Mucosa of descending colon (tissue), 3 donors: ENCODE measurements at regions not wholly inside any gene's neighbourhood (a gene's known extent, or its start where the extent isn't known, plus 50 kb on each side); places are given as distances from the start of the nearest gene placed in this dataset.

Source experiments
- ATAC-seq: fragments of 200-7000 bp; cut with Tn5 transposase; one replicate; pipeline ENCODE4 v1.9.1; 2020; ENCODE audit warnings: mild to moderate bottlenecking, moderate library complexity
- DNase-seq, 3 donors: peaks; one replicate each; pipeline ENCODE4 v3.0.0-alpha.2; 2020
- H3K36me3 ChIP-seq: fragments of 200-600 bp; one replicate; pipeline ENCODE4 v1.8.0; 2021; ENCODE audit warnings: low read depth, mild to moderate bottlenecking
- H3K4me1 ChIP-seq: fragments of 200-600 bp; one replicate; pipeline ENCODE4 v1.8.0; 2021; ENCODE audit warnings: low read depth, mild to moderate bottlenecking
- H3K4me3 ChIP-seq: fragments of 200-600 bp; one replicate; pipeline ENCODE4 v1.8.0; 2021; ENCODE audit warnings: mild to moderate bottlenecking
- H3K9me3 ChIP-seq: fragments of 200-600 bp; one replicate; pipeline ENCODE4 v1.8.0; 2021; ENCODE audit warnings: mild to moderate bottlenecking
- CTCF ChIP-seq: fragments of 200-600 bp; IDR thresholded peaks from one replicate; pipeline ENCODE4 v1.8.0; 2022; ENCODE audit warnings: antibody characterized with exemption, mild to moderate bottlenecking
- intact Hi-C, 2 donors: fragments of 100-400 bp; cut with DNase I in 1 of 2; cut with micrococcal nuclease in 1 of 2; formaldehyde crosslinking; loops; one replicate each; pipeline versions ENCODE4 v1.11.0 to v1.11.1; 2022; cut with DNase I, micrococcal nuclease
- donor health status: DM: no; HTN: no; CAD: no; lungs with moderate emphysema.
- donor health status: DM: no; HTN: no; CAD: no.
- donor health status: DM: no; HTN: yes; CAD: no.

- no peak for TF ChIP-seq CTCF
- intact Hi-C loops: no loop called here
- Histone ChIP-seq H3K9me3 (no peaks in the 10 kb centered on the region), H3K4me1 (no peaks in the 10 kb centered on the region), H3K36me3 (no peaks in the 10 kb centered on the region), H3K4me3 (no peak overlapping the region)
- DNase-seq (no peak), ATAC-seq (no peak)
Observed at GRCh38 chr6:145228962-145229582, 506.2 kb downstream of the EPM2A start.

GRCh38 chr6:145233955-145234354 is 501.4 kb downstream of the EPM2A start:
- Histone ChIP-seq H3K9me3 (no peaks in the 10 kb centered on the region), H3K36me3 (no peaks in the 10 kb centered on the region), H3K4me1 (no peaks in the 10 kb centered on the region), H3K4me3 (no peak overlapping the region)
- DNase-seq: no peak
- no peak for TF ChIP-seq CTCF
- no peak for ATAC-seq
- intact Hi-C loops: no loop called here

GRCh38 chr6:145235207-145235606 is 500.1 kb downstream of the EPM2A start:
- no peak for TF ChIP-seq CTCF
- H3K36me3 ChIP-seq: no peaks in the 10 kb centered on the region
- ATAC-seq (no peak), DNase-seq (no peak)
- H3K4me1 ChIP-seq: no peaks in the 10 kb centered on the region
- no peaks in the 10 kb centered on the region for H3K9me3 ChIP-seq
- no peak overlapping the region for H3K4me3 ChIP-seq
- intact Hi-C loops: no loop called here

- Histone ChIP-seq H3K36me3 (no peaks in the 10 kb centered on the region), H3K9me3 (no peaks in the 10 kb centered on the region), H3K4me1 (no peaks in the 10 kb centered on the region), H3K4me3 (no peak overlapping the region)
- intact Hi-C loops: no loop called here
- TF ChIP-seq CTCF: no peak
- DNase-seq: no peak
- no peak for ATAC-seq
Observed at GRCh38 chr6:145238787-145239186, 496.5 kb downstream of the EPM2A start.

- Histone ChIP-seq H3K4me1 (no peaks in the 10 kb centered on the region), H3K36me3 (no peaks in the 10 kb centered on the region), H3K4me3 (no peak overlapping the region), H3K9me3 (no peaks in the 10 kb centered on the region)
- DNase-seq (no peak), ATAC-seq (no peak)
- TF ChIP-seq CTCF: no peak
- intact Hi-C loops: no loop called here
Observed at GRCh38 chr6:145241039-145241438, 494.3 kb downstream of the EPM2A start.

- Histone ChIP-seq H3K4me3 (no peak overlapping the region), H3K9me3 (no peaks in the 10 kb centered on the region), H3K4me1 (no peaks in the 10 kb centered on the region), H3K36me3 (no peaks in the 10 kb centered on the region)
- no peak for DNase-seq
- intact Hi-C loops: no loop called here
- no peak for TF ChIP-seq CTCF
- ATAC-seq: no peak
Observed at GRCh38 chr6:145241721-145242120, 493.6 kb downstream of the EPM2A start.
